ENCODE measurements at regions not wholly inside any gene's neighbourhood (a gene's known extent, or its start where the extent isn't known, plus 50 kb on each side); places are given as distances from the start of the nearest gene placed in this dataset.

DNA sequence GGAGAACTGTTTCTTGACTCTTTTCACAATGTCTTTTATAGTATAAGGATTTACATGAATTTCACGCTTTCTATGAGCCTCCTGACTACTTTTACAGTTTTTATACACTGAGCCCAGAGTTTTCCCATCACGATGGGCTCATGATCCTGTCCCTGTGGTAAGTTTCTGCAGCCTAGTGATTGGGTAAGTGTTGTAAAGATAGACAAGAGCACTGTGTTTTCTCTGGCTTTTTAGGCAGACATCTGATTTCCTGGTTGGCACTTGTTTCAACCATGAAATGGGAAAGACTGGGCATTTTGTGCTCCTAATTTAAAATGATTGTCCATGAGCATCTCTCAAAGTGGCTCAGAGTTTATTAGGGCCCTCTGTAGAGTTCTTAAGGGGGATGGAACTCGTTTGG is 299.0 kb downstream of the FAT3 start:
- Histone ChIP-seq H3K27ac (ENCODE audit: low read length) (no peak overlapping the region), H4K20me1 (ENCODE audit: insufficient read depth) (no peaks in the 10 kb centered on the region), H3K9me2 (ENCODE audit: insufficient read depth, low read length) (no peaks in the 10 kb centered on the region), H3K4me2 (ENCODE audit: low read length) (no peak overlapping the region), H2AFZ (ENCODE audit: low read depth, low read length) (no peak overlapping the region), H3K27me3 (ENCODE audit: insufficient read depth, low read depth, low read length) (no peaks in the 10 kb centered on the region), H3K79me2 (replicated peaks; ENCODE audit: insufficient read depth, low read length) (no peaks in the 10 kb centered on the region), H3K9ac (ENCODE audit: low read length) (no peak overlapping the region), H3K36me3 (ENCODE audit: insufficient read depth, low read length) (peaks cover 2% of the 10 kb centered on the region), H3K9me3 (ENCODE audit: low read length) (no peaks in the 10 kb centered on the region), H3F3A (ENCODE audit: insufficient read depth, low read length, poor library complexity, severe bottlenecking) (no peaks in the 10 kb centered on the region), H3K4me3 (ENCODE audit: low read length) (no peak overlapping the region)
- TF ChIP-seq POLR2AphosphoS5 (IDR thresholded peaks at IDR 0.05) = no peak
- no peak for TF ChIP-seq MXI1 (conservative IDR thresholded peaks at IDR 0.05; ENCODE audit: poor library complexity, severe bottlenecking)
- TF ChIP-seq SMC3 (conservative IDR thresholded peaks at IDR 0.05; ENCODE audit: poor library complexity) = no peak
- TF ChIP-seq TAF1 (IDR thresholded peaks at IDR 0.05; ENCODE audit: low read depth) = no peak
- TF ChIP-seq, protein P1, sequence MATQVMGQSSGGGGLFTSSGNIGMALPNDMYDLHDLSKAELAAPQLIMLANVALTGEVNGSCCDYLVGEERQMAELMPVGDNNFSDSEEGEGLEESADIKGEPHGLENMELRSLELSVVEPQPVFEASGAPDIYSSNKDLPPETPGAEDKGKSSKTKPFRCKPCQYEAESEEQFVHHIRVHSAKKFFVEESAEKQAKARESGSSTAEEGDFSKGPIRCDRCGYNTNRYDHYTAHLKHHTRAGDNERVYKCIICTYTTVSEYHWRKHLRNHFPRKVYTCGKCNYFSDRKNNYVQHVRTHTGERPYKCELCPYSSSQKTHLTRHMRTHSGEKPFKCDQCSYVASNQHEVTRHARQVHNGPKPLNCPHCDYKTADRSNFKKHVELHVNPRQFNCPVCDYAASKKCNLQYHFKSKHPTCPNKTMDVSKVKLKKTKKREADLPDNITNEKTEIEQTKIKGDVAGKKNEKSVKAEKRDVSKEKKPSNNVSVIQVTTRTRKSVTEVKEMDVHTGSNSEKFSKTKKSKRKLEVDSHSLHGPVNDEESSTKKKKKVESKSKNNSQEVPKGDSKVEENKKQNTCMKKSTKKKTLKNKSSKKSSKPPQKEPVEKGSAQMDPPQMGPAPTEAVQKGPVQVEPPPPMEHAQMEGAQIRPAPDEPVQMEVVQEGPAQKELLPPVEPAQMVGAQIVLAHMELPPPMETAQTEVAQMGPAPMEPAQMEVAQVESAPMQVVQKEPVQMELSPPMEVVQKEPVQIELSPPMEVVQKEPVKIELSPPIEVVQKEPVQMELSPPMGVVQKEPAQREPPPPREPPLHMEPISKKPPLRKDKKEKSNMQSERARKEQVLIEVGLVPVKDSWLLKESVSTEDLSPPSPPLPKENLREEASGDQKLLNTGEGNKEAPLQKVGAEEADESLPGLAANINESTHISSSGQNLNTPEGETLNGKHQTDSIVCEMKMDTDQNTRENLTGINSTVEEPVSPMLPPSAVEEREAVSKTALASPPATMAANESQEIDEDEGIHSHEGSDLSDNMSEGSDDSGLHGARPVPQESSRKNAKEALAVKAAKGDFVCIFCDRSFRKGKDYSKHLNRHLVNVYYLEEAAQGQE (IDR thresholded peaks at IDR 0.05; ENCODE audit: borderline replicate concordance) = no peak
- TF ChIP-seq, protein P2, sequence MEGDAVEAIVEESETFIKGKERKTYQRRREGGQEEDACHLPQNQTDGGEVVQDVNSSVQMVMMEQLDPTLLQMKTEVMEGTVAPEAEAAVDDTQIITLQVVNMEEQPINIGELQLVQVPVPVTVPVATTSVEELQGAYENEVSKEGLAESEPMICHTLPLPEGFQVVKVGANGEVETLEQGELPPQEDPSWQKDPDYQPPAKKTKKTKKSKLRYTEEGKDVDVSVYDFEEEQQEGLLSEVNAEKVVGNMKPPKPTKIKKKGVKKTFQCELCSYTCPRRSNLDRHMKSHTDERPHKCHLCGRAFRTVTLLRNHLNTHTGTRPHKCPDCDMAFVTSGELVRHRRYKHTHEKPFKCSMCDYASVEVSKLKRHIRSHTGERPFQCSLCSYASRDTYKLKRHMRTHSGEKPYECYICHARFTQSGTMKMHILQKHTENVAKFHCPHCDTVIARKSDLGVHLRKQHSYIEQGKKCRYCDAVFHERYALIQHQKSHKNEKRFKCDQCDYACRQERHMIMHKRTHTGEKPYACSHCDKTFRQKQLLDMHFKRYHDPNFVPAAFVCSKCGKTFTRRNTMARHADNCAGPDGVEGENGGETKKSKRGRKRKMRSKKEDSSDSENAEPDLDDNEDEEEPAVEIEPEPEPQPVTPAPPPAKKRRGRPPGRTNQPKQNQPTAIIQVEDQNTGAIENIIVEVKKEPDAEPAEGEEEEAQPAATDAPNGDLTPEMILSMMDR (IDR thresholded peaks at IDR 0.05; ENCODE audit: poor library complexity, severe bottlenecking) = no peak
- no peak for TF ChIP-seq RAD21 (conservative IDR thresholded peaks at IDR 0.05)
- no peak for TF ChIP-seq EZH2 (IDR thresholded peaks at IDR 0.05; ENCODE audit: borderline replicate concordance, insufficient read depth, low read length, poor library complexity, severe bottlenecking)
- no peak for TF ChIP-seq EP300 (conservative IDR thresholded peaks at IDR 0.05; ENCODE audit: poor library complexity, severe bottlenecking)

DNA sequence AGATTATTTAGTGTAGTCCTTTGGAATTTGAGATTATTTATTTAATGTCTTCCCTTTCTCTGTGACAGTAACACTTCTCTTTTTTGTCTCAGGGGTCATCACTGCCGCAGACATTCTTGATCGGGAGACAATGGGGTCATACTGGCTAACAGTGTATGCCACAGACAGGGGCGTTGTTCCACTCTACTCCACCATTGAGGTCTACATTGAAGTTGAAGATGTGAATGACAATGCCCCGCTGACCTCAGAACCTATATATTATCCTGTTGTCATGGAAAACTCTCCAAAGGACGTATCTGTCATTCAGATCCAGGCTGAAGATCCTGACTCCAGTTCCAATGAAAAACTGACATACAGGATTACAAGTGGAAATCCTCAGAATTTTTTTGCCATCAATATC is 299.9 kb downstream of the FAT3 start:
- H3K9ac ChIP-seq (ENCODE audit: low read length) = no peak overlapping the region
- peaks cover 2% of the 10 kb centered on the region for H3K36me3 ChIP-seq (ENCODE audit: insufficient read depth, low read length)
- no peak overlapping the region for H3K4me3 ChIP-seq (ENCODE audit: low read length)
- H2AFZ ChIP-seq (ENCODE audit: low read depth, low read length) = no peak overlapping the region
- no peaks in the 10 kb centered on the region for H3K9me3 ChIP-seq (ENCODE audit: low read length)
- no peaks in the 10 kb centered on the region for H3K9me2 ChIP-seq (ENCODE audit: insufficient read depth, low read length)
- H3F3A ChIP-seq (ENCODE audit: insufficient read depth, low read length, poor library complexity, severe bottlenecking) = no peaks in the 10 kb centered on the region
- no peaks in the 10 kb centered on the region for H3K27me3 ChIP-seq (ENCODE audit: insufficient read depth, low read depth, low read length)
- TF ChIP-seq RAD21 (conservative IDR thresholded peaks at IDR 0.05) = no peak
- no peaks in the 10 kb centered on the region for H3K79me2 ChIP-seq (replicated peaks; ENCODE audit: insufficient read depth, low read length)
- H3K4me2 ChIP-seq (ENCODE audit: low read length) = no peak overlapping the region
- H3K27ac ChIP-seq (ENCODE audit: low read length) = no peak overlapping the region
- H4K20me1 ChIP-seq (ENCODE audit: insufficient read depth) = no peaks in the 10 kb centered on the region

DNA sequence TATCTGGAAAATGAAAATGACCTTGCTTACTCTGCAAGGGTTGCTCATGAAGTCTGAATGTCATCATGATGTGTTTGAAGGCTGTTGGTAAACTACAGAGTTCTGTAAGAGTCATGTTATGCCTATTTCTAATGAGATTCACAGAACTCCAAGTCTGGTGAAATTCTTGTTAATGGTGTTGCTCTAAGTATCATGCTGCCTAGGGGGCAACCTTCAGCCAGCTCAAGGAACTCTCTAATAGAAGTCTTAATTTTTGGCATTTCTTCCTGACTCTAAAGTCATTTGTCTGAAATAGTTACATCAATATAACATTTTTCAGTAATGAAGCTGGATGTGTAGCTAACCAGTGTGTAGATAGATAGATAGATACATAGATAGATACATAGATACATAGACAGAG is 302.8 kb downstream of the FAT3 start:
- no peak overlapping the region for H3K4me2 ChIP-seq (ENCODE audit: low read length)

More for the DNA sequence above, 302.8 kb downstream of the FAT3 start:
- H3F3A ChIP-seq (ENCODE audit: insufficient read depth, low read length, poor library complexity, severe bottlenecking) = no peaks in the 10 kb centered on the region
- H3K27me3 ChIP-seq (ENCODE audit: insufficient read depth, low read depth, low read length) = no peaks in the 10 kb centered on the region
- H3K9me2 ChIP-seq (ENCODE audit: insufficient read depth, low read length) = no peaks in the 10 kb centered on the region
- no peaks in the 10 kb centered on the region for H3K9me3 ChIP-seq (ENCODE audit: low read length)
- no peaks in the 10 kb centered on the region for H4K20me1 ChIP-seq (ENCODE audit: insufficient read depth)
- no peak overlapping the region for H3K4me3 ChIP-seq (ENCODE audit: low read length)
- TF ChIP-seq, protein P2 (IDR thresholded peaks at IDR 0.05; ENCODE audit: poor library complexity, severe bottlenecking) = no peak
- TF ChIP-seq TAF1 (IDR thresholded peaks at IDR 0.05; ENCODE audit: low read depth) (no peak), SMC3 (conservative IDR thresholded peaks at IDR 0.05; ENCODE audit: poor library complexity) (no peak), POLR2AphosphoS5 (IDR thresholded peaks at IDR 0.05) (no peak), EP300 (conservative IDR thresholded peaks at IDR 0.05; ENCODE audit: poor library complexity, severe bottlenecking) (no peak), EZH2 (IDR thresholded peaks at IDR 0.05; ENCODE audit: borderline replicate concordance, insufficient read depth, low read length, poor library complexity, severe bottlenecking) (no peak), MXI1 (conservative IDR thresholded peaks at IDR 0.05; ENCODE audit: poor library complexity, severe bottlenecking) (no peak), RAD21 (conservative IDR thresholded peaks at IDR 0.05) (no peak)
- TF ChIP-seq, protein P1 (IDR thresholded peaks at IDR 0.05; ENCODE audit: borderline replicate concordance) = no peak
- peaks cover 2% of the 10 kb centered on the region for H3K36me3 ChIP-seq (ENCODE audit: insufficient read depth, low read length)
- no peak overlapping the region for H2AFZ ChIP-seq (ENCODE audit: low read depth, low read length)
- peaks cover under 1% of the 10 kb centered on the region for H3K79me2 ChIP-seq (replicated peaks; ENCODE audit: insufficient read depth, low read length)
- no peak overlapping the region for H3K9ac ChIP-seq (ENCODE audit: low read length)
- H3K27ac ChIP-seq (ENCODE audit: low read length) = no peak overlapping the region

All from neural cell (in vitro differentiated cells).